ENCODE measurements at regions not wholly inside any gene's neighbourhood (a gene's known extent, or its start where the extent isn't known, plus 50 kb on each side); places are given as distances from the start of the nearest gene placed in this dataset.

DNA sequence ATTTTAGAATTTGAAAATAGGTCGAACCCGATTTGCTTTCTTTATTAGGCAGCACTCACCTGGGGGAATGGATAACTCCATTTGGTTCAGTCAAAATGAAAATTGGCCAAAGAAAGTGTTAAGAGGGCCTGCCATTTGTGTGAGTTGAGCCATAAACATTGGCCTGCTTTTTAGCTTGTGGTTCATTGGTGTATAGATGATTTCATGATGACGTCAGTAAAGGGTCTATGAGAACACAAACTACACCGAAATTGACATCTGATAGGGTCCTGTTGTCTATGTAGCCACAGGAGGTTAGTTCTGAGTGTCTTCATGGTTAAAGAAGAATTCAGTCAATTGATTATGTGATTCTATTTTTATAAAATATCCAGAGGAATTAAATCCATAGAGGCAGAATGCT, 1001.5 kb upstream of the EEF2KMT start:
- TF ChIP-seq POLR2A (IDR thresholded peaks at IDR 0.05) (no peak), CTCF (IDR thresholded peaks at IDR 0.05) (no peak)
